Endothelial cell of umbilical vein (primary cell): ENCODE measurements at regions not wholly inside any gene's neighbourhood (a gene's known extent, or its start where the extent isn't known, plus 50 kb on each side); places are given as distances from the start of the nearest gene placed in this dataset.

Experiments
- BruUV-seq: library from RNA; stranded (reverse); fragments of 400-500 nt; replicated peaks from 2 replicates; lab custom pipeline; 2021; lab: Mats Ljungman, UMichigan
- CTCF ChIA-PET: fragments of 300-600, 350-600 bp; sonication (Branson Sonifier 250); formaldehyde crosslinking; loops from one replicate; lab custom pipeline; 2021; ENCODE audit warnings: antibody characterized with exemption, inconsistent platforms; lab: Charles Lee
- POLR2A ChIA-PET: fragments of 300-600, 350-600 bp; sonication (Branson Sonifier 250); formaldehyde crosslinking; loops from one replicate; lab custom pipeline; 2021; ENCODE audit warnings: antibody characterized with exemption, inconsistent platforms; lab: Charles Lee
- DNase-seq: peaks from one replicate; pipeline ENCODE4 v3.0.0-alpha.2; 2011; ENCODE audit warnings: low read depth, low spot score
- FAIRE-seq: peaks from 2 replicates; lab custom pipeline; 2011; peaks lifted over from hg19 to GRCh38; lab: Jason Lieb, UNC
- H2AFZ ChIP-seq: 2 replicates; pipeline ENCODE4 v1.6.0; 2012; ENCODE audit warnings: low read depth, low read length, control low read depth, inconsistent platforms
- H3K27ac ChIP-seq: 2 replicates; pipeline ENCODE4 v1.5.1; 2011; ENCODE audit warnings: low read depth, mild to moderate bottlenecking, control low read depth, low read length, moderate library complexity; ENCODE audit not compliant: insufficient read depth
- H3K27me3 ChIP-seq, 2 experiments: 2 replicates each; pipeline versions ENCODE4 v1.6.0 to v1.6.1; 2011; ENCODE audit warnings: low read length in 2 of 2, mixed read lengths in 1 of 2; ENCODE audit not compliant: control insufficient read depth in 2 of 2, insufficient read depth in 2 of 2
- H3K36me3 ChIP-seq, 2 experiments: 2 replicates in 1 of 2; 3 replicates in 1 of 2; pipeline ENCODE4 v1.5.1; 2011; ENCODE audit warnings: low read length in 2 of 2, mild to moderate bottlenecking in 1 of 2, moderate library complexity in 1 of 2; ENCODE audit not compliant: control insufficient read depth in 2 of 2, insufficient read depth in 2 of 2; ENCODE audit errors: extremely low read depth in 1 of 2
- H3K4me1 ChIP-seq: 3 replicates; pipeline ENCODE4 v1.5.1; 2011; ENCODE audit warnings: mild to moderate bottlenecking, low read length; ENCODE audit not compliant: control insufficient read depth, insufficient read depth; ENCODE audit errors: extremely low read depth
- H3K4me2 ChIP-seq: 2 replicates; pipeline ENCODE4 v1.6.1; 2011; ENCODE audit warnings: low read length, control low read depth, mixed read lengths; ENCODE audit not compliant: insufficient read depth
- H3K4me3 ChIP-seq, 3 experiments: fragments of 200-600 bp in 1 of 3; sonication (generic), shearing (Covaris generic) in 1 of 3; replicated peaks in 1 of 3; 2 replicates each; pipeline ENCODE4 v1.5.1; 2011 to 2016; ENCODE audit warnings: control low read depth in 3 of 3, low read length in 3 of 3, mild to moderate bottlenecking in 2 of 3, inconsistent platforms in 1 of 3, low read depth in 1 of 3, moderate library complexity in 1 of 3; ENCODE audit not compliant: insufficient read depth in 1 of 3
- H3K79me2 ChIP-seq: 2 replicates; pipeline ENCODE4 v1.6.0; 2012; ENCODE audit warnings: low read length, inconsistent platforms; ENCODE audit not compliant: control insufficient read depth, insufficient read depth
- H3K9ac ChIP-seq: replicated peaks from 2 replicates; pipeline ENCODE3; 2011; ENCODE audit warnings: low read length, control low read depth; ENCODE audit not compliant: insufficient read depth; ENCODE audit errors: extremely low read depth
- H3K9me1 ChIP-seq: replicated peaks from 3 replicates; pipeline ENCODE4 v1.6.0; 2011; ENCODE audit warnings: mild to moderate bottlenecking, low read length; ENCODE audit not compliant: control insufficient read depth, insufficient read depth; ENCODE audit errors: extremely low read depth
- H3K9me3 ChIP-seq: replicated peaks from 2 replicates; pipeline ENCODE4 v1.5.1; 2012; ENCODE audit warnings: low read length, inconsistent platforms; ENCODE audit not compliant: control insufficient read depth, insufficient read depth
- H4K20me1 ChIP-seq: replicated peaks from 2 replicates; pipeline ENCODE3; 2011; ENCODE audit warnings: mild to moderate bottlenecking, low read length; ENCODE audit not compliant: control insufficient read depth, insufficient read depth; ENCODE audit errors: extremely low read depth
- CTCF ChIP-seq, 2 donors: IDR thresholded peaks; 1 replicate in 1 of 2; 2 replicates in 1 of 2; pipeline ENCODE4 v1.5.1; 2011; ENCODE audit warnings: low read length in 2 of 2, mild to moderate bottlenecking in 2 of 2, moderate library complexity in 2 of 2, control low read depth in 1 of 2, inconsistent platforms in 1 of 2, low read depth in 1 of 2; ENCODE audit not compliant: insufficient read depth in 1 of 2; ENCODE audit errors: extremely low read depth in 1 of 2
- EZH2 ChIP-seq: IDR thresholded peaks from 2 replicates; pipeline ENCODE4 v1.6.1; 2012; ENCODE audit warnings: borderline replicate concordance, low read depth, mild to moderate bottlenecking, moderate library complexity, low read length, inconsistent platforms; ENCODE audit not compliant: severe bottlenecking
- FOS ChIP-seq: IDR thresholded peaks from 2 replicates; pipeline ENCODE4 v1.6.1; 2011; ENCODE audit warnings: mild to moderate bottlenecking, low read length, moderate library complexity, borderline replicate concordance; ENCODE audit not compliant: insufficient read depth
- GATA2 ChIP-seq: IDR thresholded peaks from 2 replicates; pipeline ENCODE4 v1.7.0; 2011; ENCODE audit warnings: low read depth, mild to moderate bottlenecking, moderate library complexity, mixed read lengths, low read length; ENCODE audit not compliant: insufficient read length, insufficient read depth
- JUN ChIP-seq: IDR thresholded peaks from 2 replicates; pipeline ENCODE4 v1.6.1; 2011; ENCODE audit warnings: borderline replicate concordance, low read depth; ENCODE audit not compliant: insufficient read length, insufficient read depth
- MYC ChIP-seq: IDR thresholded peaks from one replicate; pipeline ENCODE4 v1.6.1; 2011; ENCODE audit warnings: mild to moderate bottlenecking, low read depth, low read length
- POLR2A ChIP-seq: IDR thresholded peaks from 2 replicates; pipeline ENCODE4 v1.6.1; 2012; ENCODE audit warnings: low read depth, mild to moderate bottlenecking, control low read depth, low read length
- POLR2AphosphoS5 ChIP-seq: IDR thresholded peaks from 2 replicates; pipeline ENCODE4 v1.6.1; 2012; ENCODE audit warnings: low read depth, mild to moderate bottlenecking, control low read depth, low read length, moderate library complexity; ENCODE audit not compliant: insufficient read depth
- dilution Hi-C: fragments of 300-500 bp; cut with MboI; formaldehyde crosslinking; loops from one replicate; pipeline ENCODE4 v1.15.0; 2019; ENCODE audit warnings: low sequenced_read_pairs; ENCODE audit not compliant: extremely low pct_ligation_motif_present
- intact Hi-C: fragments of 100-400 bp; cut with micrococcal nuclease; formaldehyde crosslinking; loops from one replicate; pipeline ENCODE4 v1.10.0; 2022
- TF ChIP-seq, protein P1 (sequence below): IDR thresholded peaks from 2 replicates; pipeline ENCODE4 v1.6.1; 2011; ENCODE audit not compliant: insufficient read depth, insufficient read length

DNA sequence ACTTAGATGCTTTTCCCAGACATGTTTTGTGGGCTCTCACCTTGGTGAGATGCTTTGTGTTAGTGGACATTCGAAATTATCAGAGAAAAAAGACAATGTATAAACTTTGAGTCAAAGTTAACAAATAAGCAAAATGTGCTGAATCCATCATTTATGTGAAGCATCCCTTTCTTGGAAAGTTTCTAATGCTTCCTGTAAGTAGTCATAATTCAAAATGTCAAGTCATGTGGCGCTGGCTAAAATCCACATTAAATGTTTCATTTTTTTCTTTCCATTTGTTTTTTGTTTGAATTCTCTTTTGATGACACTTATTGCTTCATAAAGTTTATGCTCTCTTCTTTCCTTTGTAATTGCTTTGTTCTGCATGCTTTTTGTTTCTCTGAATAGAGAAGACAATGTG is 107.2 kb upstream of the CENPW start:
- H3K36me3 ChIP-seq = no peaks in the 10 kb centered on the region
- H3K9me1 ChIP-seq = no peaks in the 10 kb centered on the region
- DNase-seq (no peak), FAIRE-seq (no peak)
- no peak overlapping the region for H2AFZ ChIP-seq
- dilution Hi-C loops (no loop called here), intact Hi-C loops (loop anchor here (1.0 kb wide), 1 partner anchor 12 kb away; no protein-coding TSS in a partner anchor)
- no peaks in the 10 kb centered on the region for H3K79me2 ChIP-seq
- TF ChIP-seq FOS (no peak), CTCF (IDR thresholded peaks at IDR 0.05; ENCODE audit: extremely low read depth in 1 of 2, insufficient read depth in 1 of 2, low read depth in 1 of 2, low read length in 2 of 2) (no peak), MYC (no peak), JUN (no peak), POLR2A (no peak), POLR2AphosphoS5 (no peak), EZH2 (no peak), GATA2 (no peak)
- TF ChIP-seq, protein P1, sequence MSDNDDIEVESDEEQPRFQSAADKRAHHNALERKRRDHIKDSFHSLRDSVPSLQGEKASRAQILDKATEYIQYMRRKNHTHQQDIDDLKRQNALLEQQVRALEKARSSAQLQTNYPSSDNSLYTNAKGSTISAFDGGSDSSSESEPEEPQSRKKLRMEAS = no peak
- BruUV-seq = no TSS peak
- no peaks in the 10 kb centered on the region for H4K20me1 ChIP-seq
- H3K4me2 ChIP-seq = no peak overlapping the region
- H3K9me3 ChIP-seq = no peaks in the 10 kb centered on the region
- ChIA-PET POLR2A (no interaction called here), CTCF (no interaction called here)
- no peaks in the 10 kb centered on the region for H3K4me1 ChIP-seq
- no peak overlapping the region for H3K9ac ChIP-seq
- H3K27ac ChIP-seq = no peak overlapping the region
- H3K4me3 ChIP-seq = no peak overlapping the region
- H3K27me3 ChIP-seq = no peaks in the 10 kb centered on the region
